ENCODE measurements at regions not wholly inside any gene's neighbourhood (a gene's known extent, or its start where the extent isn't known, plus 50 kb on each side); places are given as distances from the start of the nearest gene placed in this dataset.
"Not testable (repeated sequence)": the region's sequence is repeated elsewhere in the genome, so short reads cannot be mapped to it uniquely, and the experiment has no call there.

DNA sequence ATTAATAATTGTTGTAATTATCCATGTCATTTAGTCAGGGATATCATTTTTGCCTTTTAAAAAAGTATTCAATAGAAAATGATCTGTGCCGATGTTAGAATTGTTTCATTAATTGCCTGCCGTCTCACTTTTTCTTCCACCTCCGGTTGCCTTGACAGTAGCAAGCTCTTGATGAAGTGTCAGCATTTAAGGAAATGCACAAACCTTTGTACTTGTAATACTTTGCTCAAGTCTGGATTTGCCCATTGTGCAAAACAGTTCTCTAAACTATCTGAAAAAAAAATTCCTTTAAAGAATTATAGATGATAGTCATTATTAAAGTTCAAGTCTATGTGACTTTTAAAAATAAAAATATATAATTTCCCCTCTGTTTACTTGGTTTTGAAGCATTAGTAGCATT lies 619.7 kb downstream of the GATA3 start:
- H3K4me3 ChIP-seq (replicated peaks; ENCODE audit: low read depth, low read length): no peak overlapping the region
- DNase-seq (ENCODE audit: low read depth): no peak
- TF ChIP-seq, protein P1, sequence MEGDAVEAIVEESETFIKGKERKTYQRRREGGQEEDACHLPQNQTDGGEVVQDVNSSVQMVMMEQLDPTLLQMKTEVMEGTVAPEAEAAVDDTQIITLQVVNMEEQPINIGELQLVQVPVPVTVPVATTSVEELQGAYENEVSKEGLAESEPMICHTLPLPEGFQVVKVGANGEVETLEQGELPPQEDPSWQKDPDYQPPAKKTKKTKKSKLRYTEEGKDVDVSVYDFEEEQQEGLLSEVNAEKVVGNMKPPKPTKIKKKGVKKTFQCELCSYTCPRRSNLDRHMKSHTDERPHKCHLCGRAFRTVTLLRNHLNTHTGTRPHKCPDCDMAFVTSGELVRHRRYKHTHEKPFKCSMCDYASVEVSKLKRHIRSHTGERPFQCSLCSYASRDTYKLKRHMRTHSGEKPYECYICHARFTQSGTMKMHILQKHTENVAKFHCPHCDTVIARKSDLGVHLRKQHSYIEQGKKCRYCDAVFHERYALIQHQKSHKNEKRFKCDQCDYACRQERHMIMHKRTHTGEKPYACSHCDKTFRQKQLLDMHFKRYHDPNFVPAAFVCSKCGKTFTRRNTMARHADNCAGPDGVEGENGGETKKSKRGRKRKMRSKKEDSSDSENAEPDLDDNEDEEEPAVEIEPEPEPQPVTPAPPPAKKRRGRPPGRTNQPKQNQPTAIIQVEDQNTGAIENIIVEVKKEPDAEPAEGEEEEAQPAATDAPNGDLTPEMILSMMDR (IDR thresholded peaks at IDR 0.05; ENCODE audit: low read length, missing control alignments): no peak

DNA sequence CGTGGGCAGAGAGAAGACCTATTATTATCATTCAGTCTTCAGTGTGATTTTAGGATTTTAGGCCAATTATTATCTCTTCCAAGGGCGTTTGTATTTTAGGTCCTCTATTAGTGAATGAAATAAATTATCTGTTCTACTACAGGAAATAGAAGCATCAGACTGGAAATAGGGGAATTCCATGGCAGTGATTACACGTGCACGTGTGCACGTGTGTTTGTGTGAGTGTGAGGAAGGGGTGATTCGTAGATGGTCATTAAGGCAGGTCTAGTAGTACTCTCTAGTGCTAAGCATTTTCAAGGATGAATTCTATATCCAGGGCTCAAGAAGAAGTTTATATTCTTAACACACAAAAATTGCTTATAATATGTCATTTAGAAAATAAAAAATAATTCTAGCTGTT lies 623.2 kb downstream of the GATA3 start:
- no peak overlapping the region for H3K4me3 ChIP-seq (replicated peaks; ENCODE audit: low read depth, low read length)
- DNase-seq (ENCODE audit: low read depth): no peak
- TF ChIP-seq, protein P1 (IDR thresholded peaks at IDR 0.05; ENCODE audit: low read length, missing control alignments): no peak

DNA sequence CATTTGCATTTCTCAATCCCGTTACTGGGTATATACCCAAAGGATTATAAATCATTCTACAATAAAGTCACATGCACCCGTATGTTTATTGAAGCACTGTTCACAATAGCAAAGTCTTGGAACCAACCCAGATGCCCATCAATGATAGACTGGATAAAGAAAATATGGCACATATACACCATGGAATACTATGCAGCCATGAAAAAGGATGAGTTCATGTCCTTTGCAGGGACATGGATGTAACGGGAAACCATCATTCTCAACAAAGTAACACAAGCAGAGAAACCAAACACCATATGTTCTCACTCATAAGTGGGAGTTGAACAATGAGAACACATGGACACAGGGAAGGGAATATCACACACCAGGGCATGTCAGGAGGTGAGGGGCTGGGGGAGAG lies 630.4 kb downstream of the GATA3 start:
- not testable (repeated sequence) for H3K4me3 ChIP-seq (replicated peaks; ENCODE audit: low read depth, low read length)

DNA sequence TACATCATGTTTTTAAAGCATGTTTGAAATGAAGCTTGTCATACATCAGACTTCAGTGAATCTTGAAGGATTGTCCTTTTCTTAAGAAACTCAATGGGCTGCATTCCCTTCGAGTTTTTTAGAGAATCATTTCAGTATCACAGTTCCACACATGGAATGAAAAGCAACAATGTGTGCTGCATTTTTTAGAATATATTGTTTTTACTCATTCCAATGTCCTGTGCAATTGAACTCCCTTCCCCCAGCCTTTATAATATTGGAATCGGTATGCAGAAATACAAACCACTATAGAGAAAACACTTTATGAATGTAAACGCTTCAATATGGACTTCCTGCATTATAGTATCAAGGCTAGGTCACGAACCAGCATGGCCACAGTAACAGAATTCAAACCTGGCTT lies 634.4 kb downstream of the GATA3 start:
- H3K4me3 ChIP-seq (replicated peaks; ENCODE audit: low read depth, low read length): no peak overlapping the region
- TF ChIP-seq, protein P1 (IDR thresholded peaks at IDR 0.05; ENCODE audit: low read length, missing control alignments): no peak
- no peak for DNase-seq (ENCODE audit: low read depth)

More for the DNA sequence above, 630.4 kb downstream of the GATA3 start:
- not testable (repeated sequence) for DNase-seq (ENCODE audit: low read depth)

DNA sequence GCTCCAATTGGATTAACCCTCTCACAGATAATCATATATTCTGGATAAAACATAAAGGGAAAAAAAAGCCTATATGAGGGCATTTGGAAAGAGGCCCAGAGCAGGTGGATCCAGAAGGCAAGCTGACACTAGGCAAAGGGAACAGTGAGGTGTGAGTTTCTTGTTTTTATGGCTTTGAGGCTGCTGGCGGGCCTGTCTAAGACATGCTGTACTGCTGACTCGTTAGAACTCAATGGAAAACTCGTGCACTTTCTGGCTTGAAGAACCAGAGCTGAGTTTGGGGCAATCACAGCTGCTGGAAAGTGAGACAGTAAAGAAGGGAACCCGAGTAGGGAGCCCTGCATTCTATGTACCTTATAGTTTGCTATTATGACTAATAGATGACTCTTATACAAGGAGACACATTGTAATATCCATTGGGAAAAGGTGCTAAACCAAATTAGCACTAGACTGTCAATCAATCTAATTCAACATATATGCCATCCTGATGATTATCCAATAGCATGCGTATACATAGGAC lies 637.1 kb downstream of the GATA3 start:
- no peak overlapping the region for H3K4me3 ChIP-seq (replicated peaks; ENCODE audit: low read depth, low read length)
- DNase-seq (ENCODE audit: low read depth): no peak
- TF ChIP-seq, protein P1 (IDR thresholded peaks at IDR 0.05; ENCODE audit: low read length, missing control alignments): no peak

DNA sequence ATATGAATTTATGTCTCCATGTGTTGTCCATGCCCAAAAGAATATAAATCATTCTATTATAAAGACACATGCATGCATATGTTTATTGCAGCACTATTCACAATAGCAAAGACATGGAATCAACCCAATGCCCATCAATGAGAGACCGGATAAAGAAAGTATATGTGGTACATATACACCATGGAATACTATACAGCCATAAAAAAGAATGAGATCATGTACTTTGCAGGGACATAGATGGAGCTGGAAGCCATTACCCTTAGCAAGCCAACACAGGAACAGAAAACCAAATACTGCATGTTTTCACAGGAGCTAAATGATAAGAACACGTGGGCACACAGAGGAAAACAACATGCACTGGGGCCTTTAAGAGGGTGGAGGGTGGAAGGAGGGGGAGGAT lies 639.1 kb downstream of the GATA3 start:
- not testable (repeated sequence) for H3K4me3 ChIP-seq (replicated peaks; ENCODE audit: low read depth, low read length); DNase-seq (ENCODE audit: low read depth)

DNA sequence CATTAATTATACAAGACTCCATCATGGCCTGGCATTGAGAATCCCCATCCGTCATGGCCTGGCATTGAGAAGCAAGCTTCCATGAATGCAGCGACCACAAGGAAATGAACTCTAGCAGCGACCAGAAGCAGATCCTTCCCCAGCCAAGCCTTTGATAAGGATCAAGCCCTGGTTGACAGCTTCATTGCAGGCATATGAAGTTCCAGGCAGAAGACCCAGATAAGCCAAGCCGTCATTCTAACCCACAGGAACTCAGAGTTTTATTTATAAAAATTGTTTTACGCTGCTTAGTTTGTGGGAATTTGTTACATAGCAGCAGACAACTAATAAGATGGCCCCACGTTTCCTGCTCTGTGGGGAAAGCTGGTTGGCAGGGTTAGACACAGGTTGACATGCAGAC lies 642.3 kb downstream of the GATA3 start:
- TF ChIP-seq, protein P1 (IDR thresholded peaks at IDR 0.05; ENCODE audit: low read length, missing control alignments): no peak
- no peak overlapping the region for H3K4me3 ChIP-seq (replicated peaks; ENCODE audit: low read depth, low read length)
- DNase-seq (ENCODE audit: low read depth): no peak

DNA sequence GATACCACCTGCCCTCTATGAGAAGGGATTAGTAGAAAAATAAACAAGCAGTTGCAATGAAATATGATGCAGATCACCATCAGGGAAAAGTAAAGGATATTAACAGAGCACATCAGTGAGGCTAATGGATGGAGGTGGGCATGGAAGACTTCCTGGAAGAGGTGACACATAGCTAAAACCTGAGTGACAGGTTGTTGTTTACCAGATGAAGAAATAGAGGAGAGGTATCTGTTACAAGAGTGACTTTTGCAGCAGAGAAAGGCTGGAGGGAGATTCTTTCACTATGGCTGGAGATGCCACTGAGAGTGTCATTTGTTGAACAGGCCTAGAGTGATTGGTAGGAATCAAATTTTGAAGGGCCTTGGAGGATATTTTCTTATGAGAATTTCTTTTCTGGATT lies 646.2 kb downstream of the GATA3 start:
- no peak for DNase-seq (ENCODE audit: low read depth)
- H3K4me3 ChIP-seq (replicated peaks; ENCODE audit: low read depth, low read length): no peak overlapping the region
- TF ChIP-seq, protein P1 (IDR thresholded peaks at IDR 0.05; ENCODE audit: low read length, missing control alignments): no peak
